H4 (cell line): ENCODE measurements at regions not wholly inside any gene's neighbourhood (a gene's known extent, or its start where the extent isn't known, plus 50 kb on each side); places are given as distances from the start of the nearest gene placed in this dataset.
A peak's percentile ranks its signal among the peaks of the same experiment; 100 is the strongest.
"Not testable (repeated sequence)": the region's sequence is repeated elsewhere in the genome, so short reads cannot be mapped to it uniquely, and the experiment has no call there.

Source experiments
- DNase-seq: peaks from one replicate; pipeline ENCODE4 v3.0.0-alpha.2; 2015; ENCODE audit warnings: low spot score

DNA sequence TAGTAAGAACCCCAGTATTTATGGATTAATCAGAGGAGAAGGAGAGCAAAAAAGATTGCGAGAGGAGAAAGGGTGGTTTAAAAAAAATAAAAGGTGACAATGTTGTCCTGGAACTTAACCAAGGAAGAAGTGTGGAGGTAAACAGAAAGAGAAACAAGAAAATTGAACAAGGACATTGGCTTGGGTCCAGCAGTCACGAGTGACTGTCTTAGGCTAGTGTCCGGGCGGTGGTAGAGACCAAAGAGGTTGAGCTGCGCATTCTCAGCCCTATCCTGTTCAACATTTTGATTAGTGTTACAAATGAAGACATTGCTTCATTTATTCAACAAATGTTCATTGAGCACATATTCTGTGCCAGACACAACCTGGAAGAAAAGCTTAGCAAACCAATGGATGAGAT is 329.9 kb downstream of the FGFR2 start:
- no peak for DNase-seq

DNA sequence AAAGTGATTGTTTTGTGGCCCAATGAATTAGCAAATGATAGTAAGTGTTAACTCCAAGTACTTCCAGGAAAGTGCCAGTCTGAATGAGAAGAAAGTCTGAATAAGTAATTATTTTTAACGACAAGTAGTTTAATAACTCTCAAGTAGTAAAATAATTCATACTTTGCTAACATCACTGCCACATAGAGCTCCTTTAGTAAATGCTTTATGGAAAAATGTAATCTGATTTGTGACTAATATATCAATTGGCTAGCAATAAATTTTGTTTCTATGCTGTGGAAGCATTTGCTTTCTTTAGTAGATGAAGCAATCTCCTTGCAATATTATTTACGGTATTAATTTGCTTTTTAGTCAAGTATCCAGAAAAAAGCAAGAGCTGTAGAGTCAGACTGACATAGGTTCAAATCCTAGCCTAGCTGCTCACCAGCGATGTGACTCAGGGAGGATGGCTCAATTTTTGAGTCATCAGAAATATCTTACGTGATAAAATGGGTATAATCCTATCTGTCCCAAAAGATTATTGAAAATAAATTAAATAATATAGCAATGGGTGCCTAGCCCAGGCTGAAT is 329.3 kb downstream of the FGFR2 start:
- DNase-seq = no peak

DNA sequence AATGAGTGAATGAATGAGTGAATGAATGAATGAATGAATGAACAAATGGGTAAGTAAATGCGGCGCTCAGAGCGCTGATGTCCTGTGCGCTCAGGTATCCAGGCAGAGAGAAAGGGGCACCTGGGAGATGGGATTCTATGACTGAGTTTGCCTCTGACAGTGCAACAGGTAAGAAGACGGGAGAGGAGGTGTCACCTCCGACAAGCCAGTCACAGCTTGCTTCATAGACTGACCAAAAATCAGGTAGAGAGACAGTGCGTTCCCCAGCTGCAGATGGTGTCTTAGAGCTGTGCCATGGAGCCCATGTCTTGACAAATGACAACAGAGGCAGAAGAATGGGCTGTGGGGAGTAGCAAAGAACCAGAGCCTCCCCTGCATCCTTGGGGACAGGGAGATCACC is 327.3 kb downstream of the FGFR2 start:
- DNase-seq = no peak

DNA sequence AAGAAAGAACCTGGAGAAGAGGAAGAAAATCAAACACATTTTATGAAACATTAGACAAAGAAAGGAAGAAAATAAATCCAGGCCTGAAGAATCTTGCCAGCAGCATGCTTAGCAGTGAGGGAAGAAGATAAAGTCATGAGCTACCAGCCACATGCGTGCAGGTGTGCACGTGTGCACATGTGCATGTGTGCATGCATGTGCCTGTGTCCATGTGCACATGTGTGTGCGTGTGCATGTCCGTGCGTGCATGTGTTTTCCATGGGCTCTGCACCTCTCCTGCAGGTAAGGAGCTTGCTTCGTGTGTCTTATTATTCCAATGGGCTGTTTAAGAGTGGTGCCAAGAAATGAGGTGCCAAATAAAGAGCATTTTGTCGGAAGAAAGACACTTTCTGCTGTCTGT is 322.2 kb downstream of the FGFR2 start:
- DNase-seq = no peak

DNA sequence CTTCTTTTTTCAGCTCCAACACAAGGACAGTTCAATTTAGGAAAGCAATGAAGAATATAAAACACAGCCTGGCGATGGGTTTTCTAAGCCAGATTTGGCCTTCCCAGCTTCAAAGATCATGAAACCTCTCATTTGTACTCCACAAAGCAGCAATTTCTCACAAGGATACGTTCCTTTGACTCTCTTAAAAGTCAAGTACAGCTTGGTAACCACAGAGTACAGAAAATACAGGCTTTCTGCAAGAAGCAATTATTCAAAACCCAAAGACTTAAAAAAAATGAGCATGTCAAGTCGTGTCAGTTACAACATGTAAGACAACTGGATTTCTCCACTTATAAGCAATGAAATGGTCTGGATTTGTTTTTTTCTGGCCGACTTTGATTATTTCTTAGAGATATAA is 321.4 kb downstream of the FGFR2 start:
- no peak for DNase-seq

DNA sequence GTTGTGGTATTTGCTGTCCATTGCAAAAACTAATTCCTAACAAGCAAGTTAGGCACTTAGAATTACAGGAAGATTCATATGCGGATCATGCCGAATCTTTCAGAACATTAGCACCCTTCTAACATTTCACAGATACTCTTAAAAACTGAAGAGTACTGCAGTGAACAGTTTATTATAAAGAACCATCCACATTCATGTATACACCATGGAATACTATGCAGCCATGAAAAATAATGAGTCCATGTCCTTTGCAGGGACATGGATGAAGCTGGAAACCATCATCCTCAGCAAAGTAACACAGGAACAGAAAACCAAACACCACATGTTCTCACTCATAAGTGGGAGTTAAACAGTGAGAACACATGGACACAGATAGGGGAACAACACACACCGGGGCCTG is 319.9 kb downstream of the FGFR2 start:
- DNase-seq = not testable (repeated sequence)

DNA sequence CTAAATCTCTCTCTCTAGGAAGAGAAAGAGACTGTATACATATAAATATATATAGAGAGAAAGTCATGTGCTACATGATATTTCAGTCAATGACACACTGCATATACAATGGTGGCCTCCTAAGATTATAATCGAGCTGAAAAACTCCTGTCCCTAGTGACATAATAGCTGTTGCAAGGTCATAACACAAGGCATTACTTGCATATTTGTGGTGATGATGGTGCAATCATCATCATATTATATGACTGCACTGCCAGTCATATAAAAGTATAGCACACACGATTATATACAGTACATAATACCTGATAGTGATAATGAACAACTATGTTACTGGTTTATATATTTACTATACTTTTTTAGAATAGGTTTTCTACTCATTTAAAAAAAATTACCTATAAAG is 316.7 kb downstream of the FGFR2 start:
- DNase-seq = peak; percentile 24

DNA sequence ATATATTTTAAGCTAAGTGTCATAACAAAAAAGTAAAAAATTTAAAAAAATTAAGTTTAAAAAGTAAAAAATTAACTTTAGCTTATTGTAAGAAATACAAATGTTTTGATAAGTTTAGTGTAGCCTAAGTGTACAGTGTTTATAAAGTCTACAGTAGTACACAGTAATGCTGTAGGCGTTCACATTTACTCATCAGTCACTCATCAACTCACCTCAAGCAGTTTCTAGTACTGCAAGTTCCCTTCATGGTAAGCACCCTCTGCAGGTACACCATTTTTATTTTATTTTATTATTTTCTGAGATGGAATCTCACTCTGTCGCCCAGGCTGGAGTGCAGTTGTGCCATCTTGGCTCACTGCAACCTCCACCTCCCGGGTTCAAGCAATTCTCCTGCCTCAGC is 316.0 kb downstream of the FGFR2 start:
- DNase-seq = no peak

DNA sequence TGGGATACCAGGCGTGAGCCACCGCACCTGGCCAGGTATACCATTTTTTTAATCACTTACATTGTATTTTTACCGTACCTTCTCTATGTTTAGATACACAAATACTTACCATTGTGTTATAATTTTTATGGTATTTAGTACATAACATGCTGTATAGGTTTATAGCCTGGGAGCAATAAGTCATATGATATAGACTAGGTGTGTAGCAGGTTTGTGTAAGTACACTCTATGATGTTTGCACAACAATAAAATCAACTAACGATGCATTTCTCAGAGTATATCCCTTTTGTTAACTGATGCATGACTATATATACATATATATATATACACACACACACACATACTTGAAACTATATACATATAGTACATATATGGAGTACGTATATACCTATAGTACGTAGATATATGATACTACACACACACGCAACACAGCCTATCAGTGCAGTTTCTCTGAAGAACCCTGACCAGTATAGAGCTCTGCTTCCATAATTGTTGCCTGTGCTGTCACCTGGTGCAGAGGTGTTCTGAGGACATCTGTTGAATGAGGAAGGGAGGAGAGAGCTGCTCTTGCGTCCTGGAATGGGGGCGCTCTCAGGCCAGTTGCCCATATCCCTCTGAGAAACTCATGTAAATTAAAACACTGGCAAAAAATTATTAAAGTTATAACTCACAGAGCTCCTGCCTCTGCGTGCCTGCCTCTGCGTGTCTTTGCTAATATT is 315.3 kb downstream of the FGFR2 start:
- no peak for DNase-seq

DNA sequence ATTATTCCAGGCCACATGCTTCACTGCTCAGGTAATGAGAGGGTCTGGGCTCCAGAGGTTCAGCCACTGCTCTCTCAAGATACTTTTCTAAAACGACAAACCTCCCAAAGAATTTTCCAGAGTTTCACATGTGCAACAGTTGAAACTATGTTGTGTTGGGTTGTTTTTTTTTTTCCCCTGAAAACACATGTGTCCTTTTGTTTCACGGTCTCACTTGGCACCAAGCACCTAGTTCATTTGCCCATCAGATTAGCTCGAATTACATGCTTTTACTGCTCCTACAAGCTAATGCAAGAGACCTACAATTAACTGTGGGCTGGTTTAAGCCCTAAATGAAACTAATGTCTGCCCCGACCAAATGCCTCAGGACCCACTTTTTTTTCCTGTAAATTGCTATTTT is 313.3 kb downstream of the FGFR2 start:
- peak; percentile 49 for DNase-seq

DNA sequence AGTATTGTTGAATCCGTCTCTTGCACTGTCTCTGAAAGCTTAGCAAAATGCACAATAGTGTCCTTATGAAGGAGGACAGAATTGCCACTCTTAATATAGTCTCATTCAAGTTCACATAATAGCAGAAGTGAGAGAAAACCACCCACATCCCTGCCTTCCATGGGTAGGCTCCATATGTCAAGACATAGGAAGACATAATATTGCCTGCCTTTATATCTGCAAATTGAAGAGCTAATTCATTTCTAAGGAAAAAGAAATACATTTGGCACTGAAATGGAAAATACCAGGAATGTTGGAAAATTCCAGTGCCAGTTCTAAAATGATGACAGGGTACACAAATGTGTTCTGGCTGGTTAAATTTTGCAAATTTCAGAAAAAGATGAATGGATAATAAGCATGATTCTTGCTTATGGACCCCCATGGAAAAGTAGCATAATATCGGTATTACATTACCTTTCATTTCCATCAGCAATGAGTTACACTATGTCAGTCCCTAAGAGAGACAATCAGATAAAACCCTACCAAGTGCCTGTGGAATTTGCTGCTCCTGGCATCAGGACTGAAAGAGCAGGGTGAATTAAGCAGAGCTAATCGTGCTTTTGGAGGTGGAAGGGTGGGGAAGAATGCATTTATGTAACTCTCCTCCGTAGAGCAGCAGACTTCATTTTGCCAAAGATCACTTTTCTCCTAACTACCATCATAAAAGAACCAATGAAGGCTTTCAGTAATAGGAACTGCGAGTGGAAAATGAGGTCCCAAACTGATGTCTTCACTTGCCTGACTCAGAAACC is 312.6 kb downstream of the FGFR2 start:
- DNase-seq = no peak

DNA sequence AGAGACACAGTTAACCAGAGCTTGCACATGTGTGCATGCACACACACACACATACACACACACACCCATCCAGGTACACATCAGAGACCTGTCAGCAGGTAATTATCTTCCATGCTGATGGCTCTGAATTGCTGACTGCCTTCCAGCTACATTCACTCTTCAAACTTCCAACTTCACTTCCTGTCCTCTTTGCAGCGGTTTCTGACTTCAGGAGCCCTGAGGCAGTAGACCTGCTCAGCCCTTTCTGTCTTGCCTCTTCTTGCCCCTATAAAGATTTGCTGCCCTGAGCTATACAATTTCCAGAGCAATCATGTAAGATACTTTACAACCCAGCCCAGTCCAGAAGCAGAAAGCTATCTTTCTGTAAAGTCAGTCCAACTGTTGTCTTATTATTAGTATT is 310.2 kb downstream of the FGFR2 start:
- DNase-seq = no peak

DNA sequence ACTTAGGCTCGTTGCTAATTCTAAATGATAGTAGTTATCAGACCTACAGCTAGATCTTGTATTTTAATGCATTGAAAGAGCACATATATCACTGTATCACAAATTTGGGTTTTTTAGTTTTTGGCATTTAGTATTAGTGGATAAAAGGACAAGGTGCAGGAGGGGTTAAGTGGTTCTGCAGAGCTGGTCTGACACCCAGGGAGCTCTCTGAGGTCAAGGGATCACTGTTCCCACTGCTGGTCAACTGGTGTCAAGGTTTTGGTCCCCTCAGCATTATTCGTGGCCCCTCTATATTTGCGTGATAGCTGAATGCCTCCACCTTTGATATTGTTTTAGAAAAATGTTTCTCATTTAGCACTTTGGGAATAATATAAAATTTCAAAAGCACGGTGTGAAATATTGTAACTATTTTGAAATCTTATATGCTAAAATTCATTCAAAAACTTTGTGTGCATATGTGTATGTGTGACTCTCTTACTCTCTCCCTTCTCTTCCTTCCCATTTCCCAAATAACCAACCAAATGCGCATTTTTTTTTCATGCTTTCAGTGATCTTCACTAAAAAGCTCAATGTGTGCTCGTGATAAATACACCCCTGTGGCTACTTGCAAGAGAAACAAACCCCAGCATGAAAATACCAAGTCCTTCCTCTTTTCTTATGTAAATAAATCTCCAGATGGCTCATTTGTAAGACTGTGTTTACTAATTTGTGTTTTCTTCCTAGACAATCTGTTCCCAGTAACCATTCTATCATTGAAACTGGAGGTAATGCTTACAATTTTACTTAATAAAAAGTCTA is 309.2 kb downstream of the FGFR2 start:
- DNase-seq = no peak

DNA sequence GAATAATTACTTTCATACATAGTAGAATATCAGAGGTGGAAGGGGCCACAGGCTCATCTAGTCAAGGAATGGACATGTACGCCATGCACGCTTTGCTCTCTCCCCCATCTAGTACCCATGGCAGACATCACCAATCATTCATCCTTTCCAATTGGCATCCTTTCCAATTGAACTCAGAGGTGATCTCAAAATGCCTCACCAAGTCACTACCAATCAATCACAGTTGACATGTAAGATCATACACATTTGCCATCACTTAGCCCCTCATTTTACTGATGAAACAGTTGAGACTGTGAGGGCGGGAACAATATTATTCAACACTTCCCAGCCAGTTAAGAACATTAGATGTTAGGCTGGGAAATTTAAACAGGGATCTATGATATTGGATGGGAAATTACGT is 308.4 kb downstream of the FGFR2 start:
- DNase-seq = no peak

DNA sequence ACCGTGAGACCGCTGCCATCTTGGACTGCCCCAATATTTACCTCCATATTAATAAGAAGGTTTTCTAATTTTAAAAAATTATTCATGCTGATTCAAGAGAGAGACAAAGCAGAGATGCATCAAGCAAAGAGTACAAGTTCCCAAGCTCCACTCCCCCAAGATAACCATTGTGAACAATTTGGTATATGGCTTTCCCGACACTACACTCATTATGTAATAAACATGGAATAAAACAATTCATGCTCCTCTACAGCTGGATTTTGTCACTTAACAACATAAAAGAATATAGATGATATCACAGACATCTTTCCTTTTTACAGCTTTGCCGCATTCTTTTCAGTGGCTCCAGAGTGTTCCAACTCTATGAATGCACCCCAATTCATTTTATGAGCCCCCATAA is 307.6 kb downstream of the FGFR2 start:
- no peak for DNase-seq

DNA sequence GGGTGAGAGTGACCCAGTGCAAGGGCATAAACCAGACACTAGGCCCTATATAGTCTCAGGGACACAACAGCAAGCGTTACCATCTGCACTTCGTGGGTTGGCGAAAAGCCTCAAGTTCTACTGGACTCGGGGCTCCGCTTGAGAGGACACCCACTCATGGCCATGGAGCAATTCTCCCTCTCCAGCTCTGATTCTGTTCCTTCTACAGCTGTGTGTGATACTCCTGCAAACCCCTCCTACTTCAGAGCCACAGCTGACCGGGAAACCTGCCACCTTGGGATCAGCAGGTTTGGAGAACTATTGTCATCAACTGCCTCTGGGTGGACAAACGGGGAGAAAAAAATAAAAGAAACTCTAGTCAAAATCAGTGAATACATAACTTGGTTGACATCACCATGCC is 306.9 kb downstream of the FGFR2 start:
- no peak for DNase-seq

DNA sequence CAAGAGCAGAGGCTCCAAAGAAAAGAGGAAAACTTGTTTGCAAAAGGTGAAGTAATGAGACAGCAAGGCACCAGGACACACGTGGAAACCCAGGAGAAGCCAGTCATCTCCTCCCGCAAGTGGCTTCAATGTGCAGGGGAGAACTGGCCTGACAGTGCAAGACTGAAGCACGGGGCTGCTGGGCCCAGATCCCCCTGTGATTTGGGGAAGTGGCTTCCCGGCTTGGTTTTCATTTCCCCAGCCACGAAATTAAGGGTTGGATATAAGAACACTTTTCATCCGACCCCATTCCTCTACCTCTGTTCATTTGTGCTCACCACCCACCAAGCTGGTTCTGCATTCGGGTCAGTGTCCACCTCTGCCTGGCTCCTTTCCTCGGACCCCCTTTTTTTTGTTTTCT is 306.4 kb downstream of the FGFR2 start:
- DNase-seq = no peak

DNA sequence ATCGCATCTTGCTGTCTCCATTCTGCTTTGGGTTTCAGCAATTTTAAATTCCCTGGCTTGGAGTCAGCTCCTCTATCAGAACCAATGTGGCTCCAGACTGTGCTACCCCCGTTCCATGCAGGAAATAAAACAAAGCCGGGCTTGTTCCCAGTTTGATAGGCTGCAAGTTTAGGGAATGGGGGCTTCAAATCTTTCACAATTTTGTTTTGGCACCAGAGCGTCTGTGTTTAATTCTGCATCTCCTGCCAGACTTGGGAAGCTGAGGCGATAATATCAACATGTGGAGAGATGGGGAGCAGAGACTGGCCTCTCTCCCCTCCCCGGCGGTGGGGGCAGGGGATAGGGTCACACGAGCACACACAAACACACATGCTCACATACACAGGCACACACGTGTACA is 305.9 kb downstream of the FGFR2 start:
- no peak for DNase-seq

DNA sequence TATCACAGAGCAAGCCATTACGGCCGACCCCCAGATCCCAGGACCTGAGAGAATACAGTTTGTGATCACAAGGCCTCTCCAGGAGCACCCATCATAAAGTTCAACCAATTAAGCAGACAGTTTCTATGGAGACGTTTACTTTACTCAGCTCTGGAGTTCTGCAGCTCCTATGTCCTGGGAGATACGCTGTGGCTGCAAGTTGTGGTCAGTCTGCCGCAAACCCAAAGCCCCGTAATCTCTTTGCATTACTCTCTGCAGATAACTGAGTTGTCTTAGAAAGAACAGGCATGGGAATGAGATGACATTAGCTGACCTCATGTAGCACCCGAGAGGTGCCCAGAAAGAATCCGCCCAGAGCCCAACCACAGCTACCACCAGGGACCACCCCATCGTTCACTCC is 305.1 kb downstream of the FGFR2 start:
- no peak for DNase-seq

DNA sequence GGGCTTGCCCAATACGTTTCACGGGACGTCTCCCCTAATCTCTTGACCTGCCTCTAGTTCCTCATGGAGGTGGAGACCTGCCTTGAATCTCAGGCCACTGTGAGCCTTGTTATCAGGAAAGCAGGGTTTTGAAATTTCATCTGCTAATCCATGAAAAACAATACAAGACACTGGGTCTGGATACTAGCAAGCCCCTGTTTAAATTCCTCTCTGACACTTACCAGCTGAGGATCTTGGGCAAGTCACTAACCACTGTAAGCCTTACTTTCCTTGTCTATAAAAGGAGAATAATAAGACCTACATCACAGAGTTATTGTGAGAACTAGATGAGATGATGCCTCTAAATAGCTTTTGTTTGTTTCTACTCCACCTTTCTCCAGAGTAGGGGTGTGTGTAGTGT is 303.6 kb downstream of the FGFR2 start:
- DNase-seq = no peak

DNA sequence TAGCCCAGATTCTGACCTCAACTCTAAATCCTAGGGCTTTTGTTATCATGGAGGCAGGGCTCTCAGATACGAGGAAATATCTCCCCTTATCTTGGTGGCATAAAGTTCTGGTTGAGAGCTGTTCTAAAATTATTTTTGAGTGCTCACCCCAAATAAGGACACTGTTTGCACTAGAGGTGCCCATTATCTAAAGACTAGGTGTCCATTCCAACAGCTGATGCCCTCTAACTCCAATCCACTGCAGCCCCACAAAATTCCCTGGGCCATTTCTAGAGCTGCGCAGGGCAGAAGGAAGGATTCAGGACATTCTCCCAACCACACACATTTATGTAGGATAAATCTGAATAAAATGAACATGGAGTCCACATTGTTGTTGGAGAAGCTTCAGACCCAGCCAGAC is 301.9 kb downstream of the FGFR2 start:
- no peak for DNase-seq

DNA sequence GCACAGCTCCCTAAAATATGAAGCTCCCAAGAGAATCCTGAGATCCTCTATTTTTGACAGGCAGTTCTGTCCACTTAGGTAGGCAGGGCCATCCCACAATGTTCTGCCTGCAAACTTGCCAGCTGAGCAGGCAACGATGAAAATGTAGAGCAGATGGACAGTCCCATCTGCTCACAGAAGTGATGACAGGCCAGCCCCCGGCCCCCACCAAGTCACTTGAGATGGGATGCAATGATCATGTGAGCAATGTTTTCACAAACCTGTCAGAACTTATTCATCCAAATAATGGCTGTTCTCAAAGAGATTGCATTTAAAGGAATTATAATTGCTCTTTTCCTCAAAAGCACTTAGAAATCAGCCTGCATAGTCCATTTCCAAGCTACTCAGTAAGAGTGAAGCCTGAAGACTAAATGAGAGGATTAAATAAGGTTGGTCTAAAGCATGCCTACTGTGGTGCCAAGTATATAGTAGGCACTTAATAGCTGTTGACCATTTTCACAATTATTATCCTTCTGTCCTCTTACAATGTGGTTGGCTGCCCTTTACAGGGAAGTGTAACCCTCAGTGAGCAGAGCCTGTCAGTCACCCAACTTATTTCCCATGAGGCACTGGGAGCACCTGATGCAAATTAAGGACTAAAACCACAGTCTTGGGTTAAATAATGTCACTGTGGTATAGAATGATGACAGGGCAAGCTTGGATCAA is 301.2 kb downstream of the FGFR2 start:
- DNase-seq = no peak
